Astrocyte (in vitro differentiated cells and primary cell): ENCODE measurements at regions not wholly inside any gene's neighbourhood (a gene's known extent, or its start where the extent isn't known, plus 50 kb on each side); places are given as distances from the start of the nearest gene placed in this dataset.

ENCODE experiments used
- DNase-seq: peaks from one replicate; pipeline ENCODE4 v3.0.0-alpha.2; 2010; ENCODE audit warnings: low read depth
- FAIRE-seq: peaks from 2 replicates; lab custom pipeline; 2011; peaks lifted over from hg19 to GRCh38; lab: Jason Lieb, UNC
- H2AFZ ChIP-seq: 2 replicates; pipeline ENCODE4 v1.6.0; 2012; ENCODE audit warnings: low read depth, low read length, inconsistent platforms
- H3K27ac ChIP-seq: 2 replicates; pipeline ENCODE4 v1.5.1; 2011; ENCODE audit warnings: low read depth, low read length, inconsistent platforms
- H3K27me3 ChIP-seq: 2 replicates; pipeline ENCODE4 v1.6.0; 2011; ENCODE audit warnings: low read length, inconsistent platforms; ENCODE audit not compliant: insufficient read depth
- H3K36me3 ChIP-seq: 2 replicates; pipeline ENCODE4 v1.5.1; 2011; ENCODE audit warnings: low read length, inconsistent platforms; ENCODE audit not compliant: insufficient read depth
- H3K4me1 ChIP-seq: 2 replicates; pipeline ENCODE4 v1.5.1; 2011; ENCODE audit warnings: low read length, inconsistent platforms; ENCODE audit not compliant: insufficient read depth
- H3K4me2 ChIP-seq: 2 replicates; pipeline ENCODE4 v1.6.0; 2012; ENCODE audit warnings: low read length, inconsistent platforms
- H3K4me3 ChIP-seq: 2 replicates; pipeline ENCODE4 v1.5.1; 2011; ENCODE audit warnings: low read depth, mild to moderate bottlenecking, low read length, inconsistent platforms; ENCODE audit not compliant: insufficient read depth
- H3K79me2 ChIP-seq: 2 replicates; pipeline ENCODE4 v1.6.0; 2012; ENCODE audit warnings: mild to moderate bottlenecking, low read length, inconsistent platforms; ENCODE audit not compliant: insufficient read depth
- H3K9ac ChIP-seq: 2 replicates; pipeline ENCODE4 v1.6.0; 2012; ENCODE audit warnings: mild to moderate bottlenecking, low read length, inconsistent platforms
- H3K9me3 ChIP-seq: 2 replicates; pipeline ENCODE4 v1.5.1; 2012; ENCODE audit warnings: low read depth, mild to moderate bottlenecking, low read length, inconsistent platforms; ENCODE audit not compliant: insufficient read depth
- H4K20me1 ChIP-seq: 2 replicates; pipeline ENCODE4 v1.6.0; 2012; ENCODE audit warnings: low read length, inconsistent platforms; ENCODE audit not compliant: insufficient read depth
- H3K27ac Mint-ChIP-seq: one replicate; pipeline ENCODE4 v1.8.0; 2021; ENCODE audit warnings: mild to moderate bottlenecking, mixed read lengths; ENCODE audit not compliant: unreplicated experiment
- H3K27me3 Mint-ChIP-seq: one replicate; pipeline ENCODE4 v1.8.0; 2021; ENCODE audit warnings: low read depth, mixed read lengths; ENCODE audit not compliant: unreplicated experiment
- H3K36me3 Mint-ChIP-seq: one replicate; pipeline ENCODE4 v1.8.0; 2021; ENCODE audit warnings: low read depth, mixed read lengths; ENCODE audit not compliant: unreplicated experiment
- H3K4me1 Mint-ChIP-seq: one replicate; pipeline ENCODE4 v1.8.0; 2021; ENCODE audit warnings: low read depth, mixed read lengths; ENCODE audit not compliant: unreplicated experiment
- H3K4me3 Mint-ChIP-seq: one replicate; pipeline ENCODE4 v1.8.0; 2021; ENCODE audit warnings: mild to moderate bottlenecking, moderate library complexity, mixed read lengths; ENCODE audit not compliant: unreplicated experiment
- H3K9me3 Mint-ChIP-seq: one replicate; pipeline ENCODE4 v1.8.0; 2021; ENCODE audit warnings: mild to moderate bottlenecking, mixed read lengths; ENCODE audit not compliant: unreplicated experiment
- CTCF ChIP-seq: IDR thresholded peaks from 2 replicates; pipeline ENCODE4 v1.5.1; 2011; ENCODE audit warnings: low read depth, mild to moderate bottlenecking, inconsistent platforms, low read length, moderate library complexity; ENCODE audit not compliant: insufficient read depth
- EZH2 ChIP-seq: IDR thresholded peaks from 2 replicates; pipeline ENCODE4 v1.6.1; 2012; ENCODE audit warnings: mild to moderate bottlenecking, low read length, inconsistent platforms; ENCODE audit not compliant: insufficient read depth

- no peaks in the 10 kb centered on the region for H3K4me1 Mint-ChIP-seq
- Histone ChIP-seq H3K27ac (no peak overlapping the region), H4K20me1 (no peaks in the 10 kb centered on the region), H3K4me3 (no peak overlapping the region), H3K36me3 (no peaks in the 10 kb centered on the region), H3K9ac (no peak overlapping the region), H3K4me1 (no peaks in the 10 kb centered on the region), H3K27me3 (no peaks in the 10 kb centered on the region), H3K79me2 (no peaks in the 10 kb centered on the region), H3K4me2 (no peak overlapping the region), H3K9me3 (no peaks in the 10 kb centered on the region), H2AFZ (no peak overlapping the region)
- H3K27me3 Mint-ChIP-seq: no peaks in the 10 kb centered on the region
- no peaks in the 10 kb centered on the region for H3K36me3 Mint-ChIP-seq
- FAIRE-seq (no peak), DNase-seq (no peak)
- H3K4me3 Mint-ChIP-seq: no peak overlapping the region
- no peak overlapping the region for H3K27ac Mint-ChIP-seq
- TF ChIP-seq CTCF (no peak), EZH2 (no peak)
- no peaks in the 10 kb centered on the region for H3K9me3 Mint-ChIP-seq
These were observed 445.1 kb upstream of the SYT1 start for GRCh38 chr12:78419513-78419912.

- Mint-ChIP-seq H3K4me1 (no peaks in the 10 kb centered on the region), H3K36me3 (no peaks in the 10 kb centered on the region), H3K27ac (no peak overlapping the region), H3K27me3 (no peaks in the 10 kb centered on the region), H3K9me3 (no peaks in the 10 kb centered on the region), H3K4me3 (no peak overlapping the region)
- no peak overlapping the region for H3K4me3 ChIP-seq
- H3K79me2 ChIP-seq: no peaks in the 10 kb centered on the region
- H3K36me3 ChIP-seq: no peaks in the 10 kb centered on the region
- TF ChIP-seq EZH2: no peak
- no peak for TF ChIP-seq CTCF
- FAIRE-seq (no peak), DNase-seq (peak; percentile 69)
- no peaks in the 10 kb centered on the region for H3K9me3 ChIP-seq
- no peak overlapping the region for H2AFZ ChIP-seq
- no peaks in the 10 kb centered on the region for H3K27me3 ChIP-seq
- H3K9ac ChIP-seq: no peak overlapping the region
- no peaks in the 10 kb centered on the region for H4K20me1 ChIP-seq
- no peaks in the 10 kb centered on the region for H3K4me1 ChIP-seq
- no peak overlapping the region for H3K4me2 ChIP-seq
- no peak overlapping the region for H3K27ac ChIP-seq
These were observed 443.6 kb upstream of the SYT1 start for GRCh38 chr12:78420991-78421390.

- Histone ChIP-seq H3K79me2 (no peaks in the 10 kb centered on the region), H4K20me1 (no peaks in the 10 kb centered on the region), H3K27ac (no peak overlapping the region), H3K36me3 (no peaks in the 10 kb centered on the region), H2AFZ (no peak overlapping the region), H3K9ac (no peak overlapping the region), H3K4me2 (no peak overlapping the region), H3K4me1 (no peaks in the 10 kb centered on the region), H3K4me3 (no peak overlapping the region), H3K9me3 (no peaks in the 10 kb centered on the region), H3K27me3 (no peaks in the 10 kb centered on the region)
- no peak for DNase-seq
- Mint-ChIP-seq H3K36me3 (no peaks in the 10 kb centered on the region), H3K27me3 (no peaks in the 10 kb centered on the region), H3K4me3 (no peak overlapping the region), H3K4me1 (no peaks in the 10 kb centered on the region), H3K9me3 (peaks cover 8% of the 10 kb centered on the region), H3K27ac (no peak overlapping the region)
- FAIRE-seq: no peak
- TF ChIP-seq CTCF: no peak
- TF ChIP-seq EZH2: no peak
These were observed 434.0 kb upstream of the SYT1 start for GRCh38 chr12:78430551-78430950.
